NCI-H1105 treated with DMSO at 0.1 percent for 48 hours (cell line): ENCODE measurements at regions not wholly inside any gene's neighbourhood (a gene's known extent, or its start where the extent isn't known, plus 50 kb on each side); places are given as distances from the start of the nearest gene placed in this dataset.
"Not testable (repeated sequence)": the region's sequence is repeated elsewhere in the genome, so short reads cannot be mapped to it uniquely, and the experiment has no call there.

ENCODE experiments used
- DNase-seq: peaks from one replicate; lab custom pipeline; 2025; lab: John Stamatoyannopoulos, UW

DNA sequence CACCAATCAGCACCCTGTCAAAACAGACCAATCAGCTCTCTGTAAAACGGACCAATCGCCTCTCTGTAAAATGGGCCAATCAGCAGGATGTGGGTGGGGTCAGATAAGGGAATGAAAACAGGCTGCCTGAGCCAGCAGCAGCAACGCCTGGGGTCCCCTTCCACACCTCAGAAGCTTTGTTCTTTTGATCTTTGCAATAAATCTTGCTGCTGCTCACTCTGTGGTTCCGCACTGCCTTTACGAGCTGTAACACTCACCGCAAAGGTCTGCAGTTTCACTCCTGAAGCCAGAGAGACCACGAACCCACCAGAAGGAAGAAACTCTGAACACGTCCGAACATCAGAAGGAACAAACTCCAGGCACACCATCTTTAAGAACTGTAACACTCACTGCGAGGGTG lies 251.4 kb downstream of the ZIC4 start:
- DNase-seq = not testable (repeated sequence)

- DNase-seq = no peak
These were observed 252.4 kb downstream of the ZIC4 start for GRCh38 chr3:147153830-147154539.

DNA sequence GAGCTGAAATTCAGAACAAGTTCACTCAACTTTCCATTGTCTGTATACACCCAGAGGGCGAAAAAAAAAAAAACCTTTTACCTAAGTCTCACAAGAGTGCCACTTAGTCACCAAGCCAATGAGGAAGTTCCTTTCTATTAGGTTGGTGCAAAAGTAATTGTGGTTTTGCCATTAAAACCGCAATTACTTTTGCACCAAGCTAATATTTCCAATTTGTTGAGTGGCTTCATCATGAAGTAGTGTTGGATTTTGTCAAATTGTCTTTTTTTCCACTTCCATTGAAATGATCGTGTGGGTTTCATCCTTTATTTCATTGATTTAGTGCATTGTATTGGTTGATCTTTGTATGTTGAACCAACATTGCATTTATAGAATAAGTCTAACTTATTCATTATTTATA lies 253.9 kb downstream of the ZIC4 start:
- DNase-seq = no peak

- DNase-seq = no peak
These were observed 264.6 kb downstream of the ZIC4 start for GRCh38 chr3:147141516-147142288.

GRCh38 chr3:147139341-147139740 lies 267.0 kb downstream of the ZIC4 start:
- no peak for DNase-seq

- no peak for DNase-seq
These were observed 274.2 kb downstream of the ZIC4 start for GRCh38 chr3:147132168-147132567.

- no peak for DNase-seq
These were observed 275.9 kb downstream of the ZIC4 start for GRCh38 chr3:147130461-147130860.

DNA sequence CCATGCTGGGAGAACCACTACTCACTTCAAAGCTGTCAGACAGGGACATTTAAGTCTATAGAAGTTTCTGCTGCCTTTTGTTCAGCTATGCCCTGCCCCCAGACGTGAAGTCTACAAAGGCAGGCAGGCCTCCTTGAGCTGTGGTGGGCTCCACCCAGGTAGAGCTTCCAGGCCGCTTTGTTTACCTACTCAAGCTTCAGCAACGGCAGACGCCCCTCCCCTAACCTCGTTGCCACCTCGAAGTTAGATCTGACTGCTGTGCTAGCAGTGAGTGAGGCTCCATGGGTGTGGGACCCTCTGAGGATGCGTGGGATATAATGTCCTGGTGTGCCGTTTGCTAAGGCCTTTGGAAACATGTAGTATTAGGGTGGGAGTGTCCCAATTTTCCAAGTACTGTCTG lies 276.7 kb downstream of the ZIC4 start:
- DNase-seq = no peak

DNA sequence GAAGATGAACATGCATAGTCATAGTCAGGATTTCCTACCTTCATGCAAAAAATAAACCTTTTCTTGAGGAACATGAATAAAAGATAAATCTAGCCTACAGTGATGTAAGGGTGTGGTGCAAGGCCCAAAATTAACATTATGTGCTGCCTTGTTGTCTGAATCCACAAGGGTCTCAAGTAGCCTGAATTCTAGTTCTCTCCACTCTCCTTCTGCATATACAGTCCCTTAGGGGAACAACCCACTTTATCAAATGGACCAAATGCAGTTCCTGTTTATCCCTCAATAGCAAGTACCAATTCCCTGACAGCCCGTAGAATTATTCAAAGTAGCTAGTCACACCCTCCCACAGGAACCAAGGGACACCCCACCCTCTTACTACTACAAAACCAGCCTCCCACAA lies 284.0 kb downstream of the ZIC4 start:
- no peak for DNase-seq

DNA sequence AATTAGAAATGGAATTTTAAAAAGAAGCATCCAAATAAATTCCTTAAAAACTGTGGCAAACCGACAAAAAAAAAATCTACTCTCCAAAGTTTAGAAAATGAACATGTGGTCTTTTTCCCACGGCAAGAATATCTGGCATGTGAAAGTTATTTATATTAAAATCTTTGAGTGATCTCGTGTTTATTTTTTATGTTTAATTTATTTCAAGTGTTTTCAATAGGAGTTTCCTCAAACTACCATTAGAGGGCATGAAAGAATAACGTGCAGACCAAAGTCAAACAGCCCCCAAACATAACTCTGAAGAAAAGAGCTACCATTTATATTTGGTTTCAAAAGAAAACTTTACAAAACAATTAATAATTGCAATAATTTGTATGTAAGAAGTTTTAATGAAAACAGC lies 286.4 kb downstream of the ZIC4 start:
- DNase-seq = peak; percentile 56

DNA sequence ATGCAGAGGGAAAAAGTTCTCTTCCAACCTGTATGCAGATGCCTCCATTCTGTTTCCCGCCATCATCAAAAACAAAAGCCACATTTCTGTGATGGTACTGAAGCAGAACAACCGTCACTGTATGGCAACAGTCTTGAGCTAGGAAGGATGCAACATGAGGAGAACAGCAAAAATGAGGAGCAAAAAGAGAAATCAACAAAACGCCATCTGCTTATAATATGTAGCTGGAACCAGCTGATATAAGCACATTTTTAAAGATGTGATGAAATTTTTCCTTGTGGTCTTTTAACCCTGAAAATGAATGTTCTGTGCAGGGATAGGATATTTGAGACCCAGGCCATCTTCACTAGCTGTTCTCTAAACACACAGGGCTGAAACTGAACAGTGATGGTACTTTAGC lies 287.0 kb downstream of the ZIC4 start:
- DNase-seq = no peak

DNA sequence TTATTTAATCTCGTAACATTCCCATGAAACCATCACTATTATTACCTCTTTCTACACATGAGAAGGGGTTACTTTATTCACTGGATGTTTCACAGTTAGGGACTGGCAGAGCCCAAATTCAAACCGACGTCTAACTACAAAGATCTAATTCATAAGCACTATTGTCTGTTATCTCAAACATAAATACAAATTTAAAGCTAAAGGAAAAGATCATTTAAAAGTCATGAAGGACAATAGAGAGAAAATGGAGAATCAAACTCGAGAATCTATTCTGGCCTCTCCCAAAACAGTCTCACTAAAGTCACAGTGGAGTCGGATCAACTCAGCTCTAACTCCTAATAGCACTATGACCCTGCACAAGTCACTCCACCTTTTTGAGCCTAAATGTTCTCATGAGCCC lies 287.7 kb downstream of the ZIC4 start:
- DNase-seq = no peak

GRCh38 chr3:147117631-147118030 lies 288.7 kb downstream of the ZIC4 start:
- no peak for DNase-seq

GRCh38 chr3:147113293-147114044 lies 292.9 kb downstream of the ZIC4 start:
- DNase-seq = no peak

- no peak for DNase-seq
These were observed 307.3 kb downstream of the ZIC4 start for GRCh38 chr3:147099076-147099475.

GRCh38 chr3:147090461-147090860 lies 315.9 kb downstream of the ZIC4 start:
- no peak for DNase-seq

DNA sequence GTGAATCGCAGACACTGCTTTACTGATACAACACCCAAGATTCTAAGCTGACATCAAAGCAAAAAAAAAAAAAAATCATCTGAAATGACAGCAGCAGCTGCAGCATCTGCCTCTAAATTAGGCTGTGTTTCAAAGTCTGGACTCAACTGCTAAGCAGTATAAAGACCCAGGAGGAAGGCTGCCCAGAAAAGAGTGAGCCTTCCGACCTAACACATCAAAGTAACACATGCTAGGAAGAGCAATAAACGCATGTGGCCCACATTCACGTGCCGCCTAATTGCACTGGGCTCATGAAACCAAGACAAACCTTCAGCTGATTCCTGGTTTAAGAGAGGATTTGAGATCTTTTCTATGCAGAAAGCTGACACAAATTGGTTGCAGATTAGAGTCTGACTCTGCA lies 317.1 kb downstream of the ZIC4 start:
- DNase-seq = no peak

GRCh38 chr3:147059500-147059899 lies 346.8 kb downstream of the ZIC4 start:
- not testable (repeated sequence) for DNase-seq

DNA sequence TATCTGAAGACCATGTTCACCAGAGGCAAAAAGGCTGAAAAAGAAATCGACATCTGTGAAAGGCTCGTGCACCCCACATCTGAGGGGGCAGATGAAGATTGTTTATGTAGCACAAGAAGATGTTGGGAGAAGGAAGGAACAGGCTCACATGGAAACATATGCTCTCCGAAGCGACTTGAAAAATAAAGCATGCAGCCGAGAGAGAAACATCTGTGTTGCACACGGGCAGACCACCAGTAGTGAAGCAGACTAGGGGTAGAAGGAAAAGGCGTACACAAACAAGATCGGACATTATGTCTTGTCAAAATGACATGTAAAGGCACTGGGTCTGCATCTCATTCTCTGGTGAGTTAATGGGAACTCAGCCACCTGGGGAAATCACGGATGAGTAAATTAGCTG lies 356.5 kb downstream of the ZIC4 start:
- no peak for DNase-seq

GRCh38 chr3:147049305-147049704 lies 357.0 kb downstream of the ZIC4 start:
- no peak for DNase-seq

GRCh38 chr3:147046916-147047315 lies 359.4 kb downstream of the ZIC4 start:
- no peak for DNase-seq

DNA sequence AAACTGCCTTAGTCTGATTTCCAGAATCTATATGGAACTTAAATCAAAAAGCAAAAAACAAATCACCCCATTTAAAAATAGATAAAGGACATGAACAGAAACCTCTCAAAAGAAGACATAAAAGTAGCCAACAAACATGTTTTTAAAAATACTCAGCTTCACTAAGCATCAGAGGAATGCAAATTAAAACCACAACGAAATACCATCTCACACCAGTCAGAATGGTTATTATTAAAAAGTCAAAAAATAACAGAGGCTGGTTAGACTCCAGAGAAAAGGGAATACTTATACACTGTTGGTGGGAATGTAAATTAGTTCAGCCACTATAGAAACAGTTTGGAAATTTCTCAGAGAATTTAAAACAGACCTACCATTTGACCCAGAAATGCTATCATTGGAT lies 367.9 kb downstream of the ZIC4 start:
- no peak for DNase-seq

GRCh38 chr3:147034359-147034758 lies 372.0 kb downstream of the ZIC4 start:
- DNase-seq = no peak
